WTC11 (cell line): ENCODE measurements at regions not wholly inside any gene's neighbourhood (a gene's known extent, or its start where the extent isn't known, plus 50 kb on each side); places are given as distances from the start of the nearest gene placed in this dataset.

Source experiments
- ATAC-seq: fragments of 200-7000 bp; cut with Tn5 transposase; 2 replicates; pipeline ENCODE4 v1.10.0; 2021; ENCODE audit warnings: mild to moderate bottlenecking, moderate library complexity
- CTCF ChIA-PET: fragments of 300-600 bp; sonication (Branson Sonifier 250); formaldehyde crosslinking; loops from one replicate; lab custom pipeline; 2021; ENCODE audit warnings: antibody characterized with exemption; lab: Charles Lee
- POLR2A ChIA-PET: fragments of 350-600 bp; sonication (Branson Sonifier 250); formaldehyde crosslinking; loops from one replicate; lab custom pipeline; 2021; ENCODE audit warnings: antibody characterized with exemption; lab: Charles Lee
- DNase-seq: peaks from one replicate; pipeline ENCODE4 v3.0.0; 2021; ENCODE audit warnings: low spot score
- H3K27ac Mint-ChIP-seq: 2 replicates; pipeline ENCODE4 v1.8.0; 2021; ENCODE audit warnings: mixed read lengths
- H3K27me3 Mint-ChIP-seq: 2 replicates; pipeline ENCODE4 v1.8.0; 2021; ENCODE audit warnings: low read depth, mild to moderate bottlenecking, moderate library complexity, mixed read lengths
- H3K36me3 Mint-ChIP-seq: 2 replicates; pipeline ENCODE4 v1.8.0; 2021; ENCODE audit warnings: mixed read lengths
- H3K4me1 Mint-ChIP-seq: 2 replicates; pipeline ENCODE4 v1.8.0; 2022; ENCODE audit warnings: mixed read lengths
- H3K4me3 Mint-ChIP-seq: 2 replicates; pipeline ENCODE4 v1.8.0; 2021; ENCODE audit warnings: mild to moderate bottlenecking, moderate library complexity, mixed read lengths
- H3K9me3 Mint-ChIP-seq: 2 replicates; pipeline ENCODE4 v1.8.0; 2021; ENCODE audit warnings: mixed read lengths
- E2F4 ChIP-seq: sonication (generic); formaldehyde crosslinking; IDR thresholded peaks from 2 replicates; pipeline ENCODE4 v1.8.1; 2022; ENCODE audit warnings: low read depth, mild to moderate bottlenecking, moderate library complexity, missing genetic modification reagents, borderline replicate concordance
- E2F5 ChIP-seq: sonication (generic); formaldehyde crosslinking; IDR thresholded peaks from 2 replicates; pipeline ENCODE4 v1.8.1; 2022; ENCODE audit warnings: mild to moderate bottlenecking, moderate library complexity, missing genetic modification reagents
- ELF4 ChIP-seq: sonication (generic); formaldehyde crosslinking; IDR thresholded peaks from 2 replicates; pipeline ENCODE4 v1.8.1; 2022; ENCODE audit warnings: low read depth, mild to moderate bottlenecking, moderate library complexity, missing genetic modification reagents
- EMX1 ChIP-seq: fragments of 250-450 bp; sonication (Bioruptor Pico); IDR thresholded peaks from 2 replicates; pipeline ENCODE4 v1.8.0; 2021; ENCODE audit warnings: mild to moderate bottlenecking
- FOXJ3 ChIP-seq: sonication (generic); formaldehyde crosslinking; IDR thresholded peaks from 2 replicates; pipeline ENCODE4 v1.9.0; 2021; ENCODE audit warnings: missing genetic modification reagents, mild to moderate bottlenecking, borderline replicate concordance
- FOXK1 ChIP-seq: sonication (generic); formaldehyde crosslinking; IDR thresholded peaks from 2 replicates; pipeline ENCODE4 v1.8.0; 2022; ENCODE audit warnings: mild to moderate bottlenecking, moderate library complexity, missing genetic modification reagents
- GABPB1 ChIP-seq: sonication (generic); formaldehyde crosslinking; IDR thresholded peaks from 2 replicates; pipeline ENCODE4 v1.8.1; 2023; ENCODE audit warnings: mild to moderate bottlenecking, missing genetic modification reagents
- GTF2I ChIP-seq: fragments of 250-450 bp; sonication (Bioruptor Pico); conservative IDR thresholded peaks from 2 replicates; pipeline ENCODE4 v1.4.0; 2021; ENCODE audit warnings: mild to moderate bottlenecking
- IRF1 ChIP-seq: sonication (generic); formaldehyde crosslinking; IDR thresholded peaks from 2 replicates; pipeline ENCODE4 v1.8.0; 2023; ENCODE audit warnings: missing genetic modification reagents
- IRF2 ChIP-seq: sonication (generic); formaldehyde crosslinking; IDR thresholded peaks from 2 replicates; pipeline ENCODE4 v1.8.0; 2022; ENCODE audit warnings: low read depth, missing genetic modification reagents, borderline replicate concordance
- JAZF1 ChIP-seq: fragments of 250-450 bp; sonication (Bioruptor Pico); IDR thresholded peaks from 2 replicates; pipeline ENCODE4 v1.9.0; 2021; ENCODE audit warnings: moderate library complexity, mild to moderate bottlenecking, inconsistent platforms
- KAT7 ChIP-seq: sonication (generic); formaldehyde crosslinking; IDR thresholded peaks from 2 replicates; pipeline ENCODE4 v1.8.1; 2023; ENCODE audit warnings: missing genetic modification reagents, mild to moderate bottlenecking, borderline replicate concordance
- MLX ChIP-seq: sonication (generic); formaldehyde crosslinking; IDR thresholded peaks from 2 replicates; pipeline ENCODE4 v1.8.1; 2023; ENCODE audit warnings: mild to moderate bottlenecking, missing genetic modification reagents, moderate library complexity
- NR1H2 ChIP-seq: sonication (generic); formaldehyde crosslinking; IDR thresholded peaks from 2 replicates; pipeline ENCODE4 v1.9.0; 2021; ENCODE audit warnings: mild to moderate bottlenecking, moderate library complexity, missing genetic modification reagents
- SOX15 ChIP-seq: fragments of 250-450 bp; sonication (Bioruptor Pico); IDR thresholded peaks from 2 replicates; pipeline ENCODE4 v1.9.0; 2021; ENCODE audit warnings: mild to moderate bottlenecking
- ZNF121 ChIP-seq: sonication (generic); formaldehyde crosslinking; IDR thresholded peaks from 2 replicates; pipeline ENCODE4 v1.8.0; 2023; ENCODE audit warnings: missing genetic modification reagents
- ZNF423 ChIP-seq: fragments of 250-450 bp; sonication (Bioruptor Pico); IDR thresholded peaks from 2 replicates; pipeline ENCODE4 v2.1.2; 2022; ENCODE audit warnings: mild to moderate bottlenecking, moderate library complexity
- ZNF671 ChIP-seq: fragments of 250-450 bp; sonication (Bioruptor Pico); IDR thresholded peaks from 2 replicates; pipeline ENCODE4 v1.8.0; 2021; ENCODE audit warnings: mild to moderate bottlenecking
- TF ChIP-seq, protein P1 (sequence below): fragments of 250-450 bp; sonication (Bioruptor Pico); IDR thresholded peaks from 2 replicates; pipeline ENCODE4 v1.9.0; 2021; ENCODE audit warnings: moderate library complexity, mild to moderate bottlenecking, inconsistent platforms, borderline replicate concordance
- TF ChIP-seq, protein P2 (sequence below): fragments of 250-450 bp; sonication (Bioruptor Pico); IDR thresholded peaks from 2 replicates; pipeline ENCODE4 v1.9.0; 2021; ENCODE audit warnings: mild to moderate bottlenecking
- TF ChIP-seq, protein P3 (sequence below): fragments of 250-450 bp; sonication (Bioruptor Pico); IDR thresholded peaks from 2 replicates; pipeline ENCODE4 v1.8.0; 2021; ENCODE audit warnings: mild to moderate bottlenecking

DNA sequence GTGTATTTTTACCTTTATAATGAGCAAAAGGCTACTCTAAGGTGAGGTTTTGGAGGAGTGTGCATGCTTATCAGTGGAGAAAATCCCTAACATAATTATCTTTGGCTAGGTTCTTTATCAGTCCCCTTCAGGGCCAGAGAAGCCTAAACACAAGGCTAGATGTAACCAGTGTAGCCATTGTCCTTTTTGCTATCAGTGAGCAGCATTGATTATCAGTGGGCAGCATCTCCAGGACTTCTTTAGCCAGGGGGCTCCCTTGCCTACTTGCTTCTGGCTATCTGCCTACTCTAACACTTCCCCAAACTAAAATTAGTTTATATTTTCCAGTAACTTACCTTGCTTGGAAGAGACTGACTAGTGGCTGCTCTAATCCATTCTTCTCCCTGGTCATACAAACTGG, 595.6 kb downstream of the TRAM1L1 start:
- ChIA-PET POLR2A (no interaction called here), CTCF (no interaction called here)
- TF ChIP-seq MLX (CRISPR knock-in tag) = no peak
- TF ChIP-seq E2F4 (CRISPR knock-in tag) = no peak
- no peak for ATAC-seq
- Mint-ChIP-seq H3K9me3 (no peaks in the 10 kb centered on the region), H3K36me3 (no peaks in the 10 kb centered on the region), H3K4me1 (peaks cover 4% of the 10 kb centered on the region; the same call in 1 of the 2 replicates), H3K27me3 (no peaks in the 10 kb centered on the region), H3K27ac (no peak overlapping the region), H3K4me3 (no peak overlapping the region)
- DNase-seq = no peak

GRCh38 chr4:116486401-116486800, 599.0 kb downstream of the TRAM1L1 start:
- ATAC-seq = no peak
- peak overlapping the region; percentile 5; the same call in 1 of the 2 replicates for H3K27ac Mint-ChIP-seq
- ChIA-PET CTCF (no interaction called here), POLR2A (no interaction called here)
- H3K4me1 Mint-ChIP-seq = peaks cover 4% of the 10 kb centered on the region; the same call in 1 of the 2 replicates
- H3K36me3 Mint-ChIP-seq = no peaks in the 10 kb centered on the region
- no peak for TF ChIP-seq KAT7 (CRISPR knock-in tag)
- TF ChIP-seq, protein P1, sequence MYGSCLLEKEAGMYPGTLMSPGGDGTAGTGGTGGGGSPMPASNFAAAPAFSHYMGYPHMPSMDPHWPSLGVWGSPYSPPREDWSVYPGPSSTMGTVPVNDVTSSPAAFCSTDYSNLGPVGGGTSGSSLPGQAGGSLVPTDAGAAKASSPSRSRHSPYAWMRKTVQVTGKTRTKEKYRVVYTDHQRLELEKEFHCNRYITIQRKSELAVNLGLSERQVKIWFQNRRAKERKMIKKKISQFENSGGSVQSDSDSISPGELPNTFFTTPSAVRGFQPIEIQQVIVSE = no peak
- TF ChIP-seq FOXK1 (CRISPR knock-in tag) = no peak
- no peak for TF ChIP-seq ZNF671
- no peak for TF ChIP-seq GTF2I (CRISPR knock-in tag)
- TF ChIP-seq SOX15 = no peak
- no peak for TF ChIP-seq JAZF1 (CRISPR knock-in tag)
- TF ChIP-seq GABPB1 = no peak
- TF ChIP-seq, protein P2, sequence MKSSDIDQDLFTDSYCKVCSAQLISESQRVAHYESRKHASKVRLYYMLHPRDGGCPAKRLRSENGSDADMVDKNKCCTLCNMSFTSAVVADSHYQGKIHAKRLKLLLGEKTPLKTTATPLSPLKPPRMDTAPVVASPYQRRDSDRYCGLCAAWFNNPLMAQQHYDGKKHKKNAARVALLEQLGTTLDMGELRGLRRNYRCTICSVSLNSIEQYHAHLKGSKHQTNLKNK = no peak
- no peak for TF ChIP-seq FOXJ3
- TF ChIP-seq, protein P3, sequence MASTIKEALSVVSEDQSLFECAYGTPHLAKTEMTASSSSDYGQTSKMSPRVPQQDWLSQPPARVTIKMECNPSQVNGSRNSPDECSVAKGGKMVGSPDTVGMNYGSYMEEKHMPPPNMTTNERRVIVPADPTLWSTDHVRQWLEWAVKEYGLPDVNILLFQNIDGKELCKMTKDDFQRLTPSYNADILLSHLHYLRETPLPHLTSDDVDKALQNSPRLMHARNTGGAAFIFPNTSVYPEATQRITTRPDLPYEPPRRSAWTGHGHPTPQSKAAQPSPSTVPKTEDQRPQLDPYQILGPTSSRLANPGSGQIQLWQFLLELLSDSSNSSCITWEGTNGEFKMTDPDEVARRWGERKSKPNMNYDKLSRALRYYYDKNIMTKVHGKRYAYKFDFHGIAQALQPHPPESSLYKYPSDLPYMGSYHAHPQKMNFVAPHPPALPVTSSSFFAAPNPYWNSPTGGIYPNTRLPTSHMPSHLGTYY (CRISPR knock-in tag) = no peak
- TF ChIP-seq ZNF423 (CRISPR knock-in tag) = no peak
- TF ChIP-seq ZNF121 (CRISPR knock-in tag) = no peak
- TF ChIP-seq EMX1 = no peak
- no peak for TF ChIP-seq IRF2
- TF ChIP-seq E2F5 = no peak
- TF ChIP-seq ELF4 (CRISPR knock-in tag) = no peak
- no peak for TF ChIP-seq NR1H2 (CRISPR knock-in tag)
- TF ChIP-seq IRF1 = no peak
- H3K9me3 Mint-ChIP-seq = no peaks in the 10 kb centered on the region
- no peaks in the 10 kb centered on the region for H3K27me3 Mint-ChIP-seq
- no peak overlapping the region for H3K4me3 Mint-ChIP-seq
- DNase-seq = no peak
